ENCODE measurements at regions not wholly inside any gene's neighbourhood (a gene's known extent, or its start where the extent isn't known, plus 50 kb on each side); places are given as distances from the start of the nearest gene placed in this dataset.

GRCh38 chr10:111199587-111199986 is 122.8 kb downstream of the ADRA2A start:
- Histone ChIP-seq H4K20me1 (ENCODE audit: control insufficient read depth, insufficient read depth) (no peaks in the 10 kb centered on the region), H3K79me2 (ENCODE audit: control insufficient read depth, insufficient read depth, low read length) (no peaks in the 10 kb centered on the region), H3K36me3 (ENCODE audit: control insufficient read depth in 2 of 2, insufficient read depth in 2 of 2, low read length in 1 of 2) (no peaks in the 10 kb centered on the region), H3K27me3 (replicated peaks in 1 of 2; ENCODE audit: control insufficient read depth in 2 of 2, insufficient read depth in 2 of 2, low read length in 1 of 2) (peaks cover 0 to 1% of the 10 kb centered on the region in 2 experiments; a peak in 1 of 4 replicates), H2AFZ (ENCODE audit: control insufficient read depth, low read depth, low read length) (no peak overlapping the region), H3K4me2 (ENCODE audit: control insufficient read depth, insufficient read depth) (no peak overlapping the region), H3K27ac (ENCODE audit: control insufficient read depth, insufficient read depth) (no peak overlapping the region), H3K4me3 (no peak overlapping the region), H3K9me3 (replicated peaks; ENCODE audit: control insufficient read depth, insufficient read depth, low read length) (no peaks in the 10 kb centered on the region), H3K9ac (ENCODE audit: control insufficient read depth, insufficient read depth, low read length) (no peak overlapping the region), H3K4me1 (ENCODE audit: control insufficient read depth, insufficient read depth, low read length) (no peaks in the 10 kb centered on the region)
- POLR2A ChIA-PET = no interaction called here
- ATAC-seq (no peak), DNase-seq (ENCODE audit: low read depth, low spot score) (no peak), FAIRE-seq (no peak)
- BruUV-seq (replicated peaks) = no TSS peak
- RAD21 ChIA-PET (ENCODE audit: unreplicated experiment) = no interaction called here
- in situ Hi-C loops (cut with MboI) (no loop called here), intact Hi-C loops (cut with micrococcal nuclease; ENCODE audit: unreplicated experiment) (no loop called here)
- SMC1A ChIA-PET (ENCODE audit: uncharacterized antibody, unreplicated experiment) = no interaction called here
- TF ChIP-seq, protein P1, sequence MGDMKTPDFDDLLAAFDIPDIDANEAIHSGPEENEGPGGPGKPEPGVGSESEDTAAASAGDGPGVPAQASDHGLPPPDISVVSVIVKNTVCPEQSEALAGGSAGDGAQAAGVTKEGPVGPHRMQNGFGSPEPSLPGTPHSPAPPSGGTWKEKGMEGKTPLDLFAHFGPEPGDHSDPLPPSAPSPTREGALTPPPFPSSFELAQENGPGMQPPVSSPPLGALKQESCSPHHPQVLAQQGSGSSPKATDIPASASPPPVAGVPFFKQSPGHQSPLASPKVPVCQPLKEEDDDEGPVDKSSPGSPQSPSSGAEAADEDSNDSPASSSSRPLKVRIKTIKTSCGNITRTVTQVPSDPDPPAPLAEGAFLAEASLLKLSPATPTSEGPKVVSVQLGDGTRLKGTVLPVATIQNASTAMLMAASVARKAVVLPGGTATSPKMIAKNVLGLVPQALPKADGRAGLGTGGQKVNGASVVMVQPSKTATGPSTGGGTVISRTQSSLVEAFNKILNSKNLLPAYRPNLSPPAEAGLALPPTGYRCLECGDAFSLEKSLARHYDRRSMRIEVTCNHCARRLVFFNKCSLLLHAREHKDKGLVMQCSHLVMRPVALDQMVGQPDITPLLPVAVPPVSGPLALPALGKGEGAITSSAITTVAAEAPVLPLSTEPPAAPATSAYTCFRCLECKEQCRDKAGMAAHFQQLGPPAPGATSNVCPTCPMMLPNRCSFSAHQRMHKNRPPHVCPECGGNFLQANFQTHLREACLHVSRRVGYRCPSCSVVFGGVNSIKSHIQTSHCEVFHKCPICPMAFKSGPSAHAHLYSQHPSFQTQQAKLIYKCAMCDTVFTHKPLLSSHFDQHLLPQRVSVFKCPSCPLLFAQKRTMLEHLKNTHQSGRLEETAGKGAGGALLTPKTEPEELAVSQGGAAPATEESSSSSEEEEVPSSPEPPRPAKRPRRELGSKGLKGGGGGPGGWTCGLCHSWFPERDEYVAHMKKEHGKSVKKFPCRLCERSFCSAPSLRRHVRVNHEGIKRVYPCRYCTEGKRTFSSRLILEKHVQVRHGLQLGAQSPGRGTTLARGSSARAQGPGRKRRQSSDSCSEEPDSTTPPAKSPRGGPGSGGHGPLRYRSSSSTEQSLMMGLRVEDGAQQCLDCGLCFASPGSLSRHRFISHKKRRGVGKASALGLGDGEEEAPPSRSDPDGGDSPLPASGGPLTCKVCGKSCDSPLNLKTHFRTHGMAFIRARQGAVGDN (IDR thresholded peaks at IDR 0.05) = no peak
- TF ChIP-seq EZH2 (IDR thresholded peaks at IDR 0.05; ENCODE audit: borderline replicate concordance, control insufficient read depth, low read depth, low read length) (no peak), SMC3 (IDR thresholded peaks at IDR 0.05; ENCODE audit: borderline replicate concordance, low read length) (no peak), BCL11A (IDR thresholded peaks at IDR 0.05; ENCODE audit: low read depth, low read length) (no peak), CBFB (IDR thresholded peaks at IDR 0.05; ENCODE audit: low read depth) (no peak), NR2C1 (IDR thresholded peaks at IDR 0.05) (no peak), BMI1 (IDR thresholded peaks at IDR 0.05; ENCODE audit: borderline replicate concordance) (no peak), SMARCA5 (IDR thresholded peaks at IDR 0.05) (no peak), ZNF217 (IDR thresholded peaks at IDR 0.05) (no peak), HDAC6 (IDR thresholded peaks at IDR 0.05; ENCODE audit: unreplicated experiment) (no peak)
- TF ChIP-seq, protein P2, sequence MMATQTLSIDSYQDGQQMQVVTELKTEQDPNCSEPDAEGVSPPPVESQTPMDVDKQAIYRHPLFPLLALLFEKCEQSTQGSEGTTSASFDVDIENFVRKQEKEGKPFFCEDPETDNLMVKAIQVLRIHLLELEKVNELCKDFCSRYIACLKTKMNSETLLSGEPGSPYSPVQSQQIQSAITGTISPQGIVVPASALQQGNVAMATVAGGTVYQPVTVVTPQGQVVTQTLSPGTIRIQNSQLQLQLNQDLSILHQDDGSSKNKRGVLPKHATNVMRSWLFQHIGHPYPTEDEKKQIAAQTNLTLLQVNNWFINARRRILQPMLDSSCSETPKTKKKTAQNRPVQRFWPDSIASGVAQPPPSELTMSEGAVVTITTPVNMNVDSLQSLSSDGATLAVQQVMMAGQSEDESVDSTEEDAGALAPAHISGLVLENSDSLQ (IDR thresholded peaks at IDR 0.05) = no peak
- WGBS (ENCODE audit: insufficient coverage, insufficient replicate concordance, low lambda C conversion rate, missing lambda C conversion rate) = 35% methylated on average over 4 of the region's 4 CpGs
- CTCF ChIA-PET = interaction anchor here (0.7 kb wide), 1 partner anchor 917 kb away, joined by 3 read pairs; no protein-coding TSS in a partner anchor
